ENCODE measurements at regions not wholly inside any gene's neighbourhood (a gene's known extent, or its start where the extent isn't known, plus 50 kb on each side); places are given as distances from the start of the nearest gene placed in this dataset.
A peak's percentile ranks its signal among the peaks of the same experiment; 100 is the strongest.

DNA sequence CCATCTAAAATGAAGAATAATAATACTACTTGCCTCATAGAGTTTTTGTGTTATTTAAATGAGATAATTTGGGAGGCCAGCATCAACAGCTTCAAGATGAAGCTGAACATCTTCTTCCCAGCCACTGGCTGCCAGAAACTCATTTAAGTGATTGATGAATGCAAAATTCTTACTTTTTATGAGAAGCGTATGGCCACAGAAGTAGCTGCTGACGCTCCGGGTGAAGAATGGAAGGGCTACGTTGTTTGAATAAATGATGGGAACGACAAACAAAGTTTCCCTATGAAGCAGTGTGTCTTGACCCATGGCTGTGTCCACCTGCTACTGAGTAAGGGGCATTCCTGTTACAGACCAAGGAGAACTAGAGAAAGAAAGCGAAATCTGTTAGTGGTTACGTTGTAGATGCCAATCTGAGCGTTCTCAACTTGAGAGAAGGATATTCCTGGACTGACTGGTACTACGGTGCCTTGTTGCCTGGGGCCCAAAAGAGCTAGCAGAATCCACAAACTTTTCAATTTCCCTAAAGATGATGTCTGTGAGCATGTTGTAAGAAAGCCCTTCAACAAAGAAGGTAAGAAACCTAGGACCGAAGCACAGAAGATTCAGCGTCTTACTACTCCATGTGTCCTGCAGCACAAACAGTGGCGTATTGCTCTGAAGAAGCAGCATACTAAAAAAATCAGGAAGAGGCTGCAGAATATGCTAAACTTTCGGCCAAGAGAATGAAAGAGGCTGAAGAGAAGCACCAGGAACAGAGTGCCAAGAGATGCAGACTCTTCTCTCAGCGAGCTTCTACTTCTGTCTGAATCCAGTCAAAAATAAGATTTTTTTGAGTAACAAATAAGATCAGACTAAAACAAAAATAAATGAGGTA is 100.0 kb upstream of the LRIG3 start:
- in situ Hi-C loops (cut with HindIII; ENCODE audit: low pct_unique_long_range_greater_than_20kb, low sequenced_read_pairs) = no loop called here
- no peak for TF ChIP-seq JUND (IDR thresholded peaks at IDR 0.05; ENCODE audit: low read depth)
- DNase-seq (ENCODE audit: low read depth in 1 of 2, low spot score in 1 of 2) = peak in 1 of 2 experiments; percentile 54

DNA sequence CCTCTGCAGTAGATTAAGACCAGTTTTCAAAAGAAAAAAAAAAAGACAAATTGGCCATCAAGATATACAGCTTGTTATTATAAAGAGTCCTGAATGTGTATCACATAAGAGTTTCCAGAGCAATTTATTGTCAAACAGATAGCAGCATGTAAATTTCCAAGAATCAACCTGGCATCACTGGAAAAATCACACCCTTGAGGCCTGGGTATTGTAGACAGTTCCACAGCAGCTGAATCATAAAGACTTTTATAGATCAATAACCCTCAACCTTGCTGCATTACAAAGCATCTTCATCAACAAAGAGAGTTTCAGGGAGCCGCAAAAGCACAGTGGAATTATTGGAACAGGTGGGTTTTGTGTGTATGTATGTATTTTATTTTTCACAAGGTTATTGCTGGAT is 94.6 kb upstream of the LRIG3 start:
- in situ Hi-C loops (cut with HindIII; ENCODE audit: low pct_unique_long_range_greater_than_20kb, low sequenced_read_pairs) = no loop called here
- TF ChIP-seq JUND (IDR thresholded peaks at IDR 0.05; ENCODE audit: low read depth) = no peak
- no peak for DNase-seq (ENCODE audit: low read depth in 1 of 2, low spot score in 1 of 2)

DNA sequence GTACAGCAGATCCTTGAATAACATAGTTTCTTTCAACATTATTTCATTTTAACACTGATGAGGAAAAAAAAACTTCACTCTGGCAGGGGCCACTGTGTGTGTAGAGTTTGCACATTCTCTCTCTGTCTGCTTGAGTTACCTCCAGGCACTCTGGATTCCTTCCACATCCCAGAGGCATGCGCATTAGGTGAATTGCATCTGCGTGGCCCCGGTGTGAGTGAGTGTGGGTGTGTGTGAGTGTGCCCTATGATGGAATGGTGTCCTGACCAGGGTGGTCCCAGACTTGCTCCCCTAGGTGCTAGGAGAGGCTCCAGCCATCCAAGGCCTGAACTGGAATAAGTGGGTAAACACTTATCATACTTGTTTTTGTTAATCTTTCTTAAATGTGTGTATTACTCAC is 90.6 kb upstream of the LRIG3 start:
- no peak for TF ChIP-seq JUND (IDR thresholded peaks at IDR 0.05; ENCODE audit: low read depth)
- in situ Hi-C loops (cut with HindIII; ENCODE audit: low pct_unique_long_range_greater_than_20kb, low sequenced_read_pairs) = no loop called here
- DNase-seq (ENCODE audit: low read depth in 1 of 2, low spot score in 1 of 2) = no peak

DNA sequence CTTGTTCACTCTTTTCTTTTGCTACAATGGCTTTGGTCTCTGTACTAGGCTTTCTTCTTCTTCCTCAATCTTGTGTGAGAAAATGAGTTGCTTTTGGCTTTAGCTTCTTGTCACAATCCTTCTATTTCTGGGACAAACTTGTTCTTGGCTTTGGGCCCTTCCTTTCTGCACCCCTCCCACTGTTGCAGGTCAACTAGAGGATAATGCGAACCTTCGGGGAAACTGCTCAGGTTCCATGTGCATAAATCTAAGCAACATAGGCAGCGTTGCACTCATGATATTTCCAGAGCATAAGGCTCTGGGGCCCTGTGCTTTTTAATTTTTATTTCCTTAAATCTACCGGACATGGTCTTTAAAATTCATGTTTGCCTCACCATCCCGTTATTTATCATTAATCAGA is 89.8 kb upstream of the LRIG3 start:
- no peak for TF ChIP-seq JUND (IDR thresholded peaks at IDR 0.05; ENCODE audit: low read depth)
- in situ Hi-C loops (cut with HindIII; ENCODE audit: low pct_unique_long_range_greater_than_20kb, low sequenced_read_pairs) = no loop called here
- DNase-seq (ENCODE audit: low read depth in 1 of 2, low spot score in 1 of 2) = no peak

DNA sequence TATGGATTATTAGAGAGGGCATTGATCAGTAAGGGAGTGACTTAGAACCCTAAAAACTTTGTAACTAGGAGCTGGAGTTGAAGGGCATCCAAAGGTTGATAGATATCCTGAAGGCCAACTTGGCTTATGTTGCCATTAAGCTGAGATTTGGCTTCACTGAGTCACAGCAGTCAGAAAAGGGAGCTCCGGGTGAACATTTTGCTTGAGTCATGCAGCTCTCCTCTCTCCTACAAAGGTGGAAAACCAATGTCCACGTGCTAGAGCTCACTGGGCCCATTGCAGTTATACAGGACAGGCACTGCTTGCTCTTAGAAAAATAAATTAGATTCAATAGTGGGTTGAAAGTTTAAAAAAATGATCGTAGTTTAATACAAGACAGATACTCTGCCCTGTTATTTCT is 87.3 kb upstream of the LRIG3 start:
- TF ChIP-seq JUND (IDR thresholded peaks at IDR 0.05; ENCODE audit: low read depth) = no peak
- no peak for DNase-seq (ENCODE audit: low read depth in 1 of 2, low spot score in 1 of 2)
- in situ Hi-C loops (cut with HindIII; ENCODE audit: low pct_unique_long_range_greater_than_20kb, low sequenced_read_pairs) = no loop called here

DNA sequence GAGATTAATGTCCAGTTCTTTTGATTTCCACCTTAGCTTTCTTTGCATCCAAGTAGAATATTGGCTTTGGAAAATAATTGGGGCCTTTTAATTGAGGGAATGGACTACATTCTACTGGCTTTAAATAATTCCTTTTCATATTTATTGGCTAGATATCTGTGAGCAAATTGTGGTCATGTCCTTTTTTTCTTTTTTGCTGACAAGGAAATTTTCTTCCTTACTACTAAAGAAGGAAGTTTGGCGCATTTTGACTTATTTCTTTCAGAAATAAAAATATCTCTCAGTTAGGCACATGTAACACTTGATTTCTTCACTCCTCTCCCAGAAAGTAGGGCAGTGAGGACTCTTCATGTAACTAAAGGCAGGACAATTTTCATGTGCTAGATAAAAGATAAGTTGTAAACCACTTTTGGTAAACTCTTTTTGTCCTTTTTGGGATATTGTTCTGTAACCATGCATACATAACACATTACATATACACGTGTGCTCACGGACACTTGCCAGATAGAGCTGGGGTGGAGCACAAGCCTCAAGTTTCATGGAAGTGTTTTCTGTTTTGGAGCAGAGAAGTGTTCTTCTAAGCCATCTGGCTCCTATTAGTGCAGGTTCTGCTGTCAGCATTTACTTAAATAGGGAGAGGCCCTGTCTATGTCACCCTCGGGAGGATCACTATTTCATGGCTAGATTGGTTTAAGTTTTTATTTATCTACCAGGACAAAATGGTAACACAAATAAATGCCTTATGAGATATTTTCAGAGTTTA is 85.1 kb upstream of the LRIG3 start:
- in situ Hi-C loops (cut with HindIII; ENCODE audit: low pct_unique_long_range_greater_than_20kb, low sequenced_read_pairs) = no loop called here
- no peak for DNase-seq (ENCODE audit: low read depth in 1 of 2, low spot score in 1 of 2)
- no peak for TF ChIP-seq JUND (IDR thresholded peaks at IDR 0.05; ENCODE audit: low read depth)

DNA sequence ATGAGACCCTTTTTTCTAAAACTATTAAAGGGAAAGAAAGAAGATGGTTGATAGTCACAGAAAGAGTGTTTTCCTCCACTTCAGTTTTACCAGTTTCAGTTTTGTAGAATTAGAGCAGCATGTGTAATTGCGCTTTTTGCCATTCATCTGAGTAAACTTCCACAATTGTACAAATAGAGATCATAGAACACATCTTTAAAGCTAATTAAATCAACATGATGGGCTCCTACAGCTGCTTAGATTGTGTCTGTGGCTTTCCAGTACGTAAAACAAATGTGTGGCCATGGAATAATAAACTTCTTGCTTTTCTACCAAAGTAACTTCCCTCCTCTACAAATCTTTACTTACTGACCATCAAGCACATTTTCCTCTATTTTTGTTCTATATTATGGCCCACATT is 84.2 kb upstream of the LRIG3 start:
- in situ Hi-C loops (cut with HindIII; ENCODE audit: low pct_unique_long_range_greater_than_20kb, low sequenced_read_pairs) = no loop called here
- DNase-seq (ENCODE audit: low read depth in 1 of 2, low spot score in 1 of 2) = no peak
- TF ChIP-seq JUND (IDR thresholded peaks at IDR 0.05; ENCODE audit: low read depth) = no peak

DNA sequence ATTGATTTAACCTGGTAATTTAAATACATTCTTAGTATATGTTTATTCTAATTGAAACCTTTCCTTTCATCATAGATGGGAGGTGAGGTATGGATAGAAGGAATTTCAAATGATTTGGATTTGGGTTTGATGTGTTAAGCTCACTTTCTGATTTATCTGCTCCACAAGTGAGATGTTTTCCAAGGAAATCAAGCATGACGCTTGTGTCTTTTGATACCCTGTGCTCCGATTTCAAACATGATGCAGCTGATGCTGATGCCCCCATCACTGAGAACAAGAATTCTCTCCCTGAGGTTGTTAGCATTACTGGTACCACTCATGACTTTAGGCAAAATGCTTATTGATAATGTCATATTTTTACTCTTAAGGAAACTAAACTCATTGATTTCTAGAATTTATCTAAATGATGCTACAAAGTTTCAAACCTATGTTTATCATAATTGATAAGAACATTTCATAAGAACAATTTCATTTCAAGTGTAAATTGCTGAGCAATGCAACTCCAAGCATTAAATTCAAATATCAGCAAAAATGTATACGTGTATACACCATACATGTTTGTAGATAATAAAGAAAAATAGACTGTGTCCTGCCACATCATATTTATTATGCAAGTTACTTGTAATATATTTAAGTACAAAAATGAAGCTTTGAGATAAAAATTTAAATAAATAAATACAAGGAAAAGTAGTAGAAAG is 75.5 kb upstream of the LRIG3 start:
- TF ChIP-seq JUND (IDR thresholded peaks at IDR 0.05; ENCODE audit: low read depth) = no peak
- in situ Hi-C loops (cut with HindIII; ENCODE audit: low pct_unique_long_range_greater_than_20kb, low sequenced_read_pairs) = no loop called here
- no peak for DNase-seq (ENCODE audit: low read depth in 1 of 2, low spot score in 1 of 2)

DNA sequence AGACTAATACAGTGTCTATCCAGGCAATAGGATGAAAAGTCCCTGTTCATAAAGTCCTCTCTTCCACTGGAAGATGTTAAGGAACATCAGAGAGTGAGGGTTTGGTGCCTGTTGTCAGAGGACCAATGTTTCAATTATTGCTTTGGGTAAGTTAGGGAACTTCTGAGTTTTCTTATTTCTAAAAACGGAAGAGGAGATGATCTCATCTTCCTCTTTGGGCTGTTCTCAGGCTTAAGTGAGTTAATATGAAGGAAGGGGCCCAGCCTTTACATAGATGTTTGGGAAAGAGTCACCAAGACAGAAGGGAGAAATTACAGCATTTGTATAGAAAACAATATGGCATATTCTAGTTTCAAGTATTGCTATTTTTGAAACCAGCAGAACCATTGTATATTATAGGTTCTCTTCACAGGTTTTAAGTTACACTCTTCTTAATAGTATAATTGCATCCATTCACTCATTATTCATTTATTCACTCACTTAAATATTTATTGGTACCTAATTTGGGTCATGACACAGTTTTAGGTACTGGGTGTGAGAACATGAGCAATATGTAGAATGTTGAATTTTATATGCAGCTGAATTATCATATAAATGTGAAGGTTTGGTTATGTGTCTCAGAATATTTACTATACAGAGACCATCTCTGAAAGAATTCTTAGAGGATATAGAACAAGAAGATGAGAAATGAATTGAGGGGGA is 68.5 kb upstream of the LRIG3 start:
- no peak for TF ChIP-seq JUND (IDR thresholded peaks at IDR 0.05; ENCODE audit: low read depth)
- DNase-seq (ENCODE audit: low read depth in 1 of 2, low spot score in 1 of 2) = no peak
- in situ Hi-C loops (cut with HindIII; ENCODE audit: low pct_unique_long_range_greater_than_20kb, low sequenced_read_pairs) = no loop called here

DNA sequence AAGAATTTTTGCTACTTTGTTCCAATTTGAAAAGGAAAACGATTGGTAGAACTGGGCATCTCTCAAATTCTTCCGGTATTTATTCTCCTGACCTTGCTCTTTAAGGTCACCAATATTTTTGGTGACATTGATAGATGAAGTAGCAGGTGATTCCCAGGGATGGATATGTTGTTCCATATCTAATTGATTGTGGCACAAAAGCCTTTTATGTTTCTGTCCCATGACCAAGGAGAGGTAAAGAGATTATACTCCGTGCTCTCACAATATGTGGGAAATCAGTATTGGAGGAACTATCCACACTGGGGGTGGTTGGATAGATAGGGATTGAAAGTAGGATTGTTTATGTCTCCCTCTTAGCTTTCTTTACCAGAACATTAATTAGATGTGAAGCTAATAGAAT is 61.7 kb upstream of the LRIG3 start:
- no peak for DNase-seq (ENCODE audit: low read depth in 1 of 2, low spot score in 1 of 2)
- TF ChIP-seq JUND (IDR thresholded peaks at IDR 0.05; ENCODE audit: low read depth) = no peak
- in situ Hi-C loops (cut with HindIII; ENCODE audit: low pct_unique_long_range_greater_than_20kb, low sequenced_read_pairs) = no loop called here

DNA sequence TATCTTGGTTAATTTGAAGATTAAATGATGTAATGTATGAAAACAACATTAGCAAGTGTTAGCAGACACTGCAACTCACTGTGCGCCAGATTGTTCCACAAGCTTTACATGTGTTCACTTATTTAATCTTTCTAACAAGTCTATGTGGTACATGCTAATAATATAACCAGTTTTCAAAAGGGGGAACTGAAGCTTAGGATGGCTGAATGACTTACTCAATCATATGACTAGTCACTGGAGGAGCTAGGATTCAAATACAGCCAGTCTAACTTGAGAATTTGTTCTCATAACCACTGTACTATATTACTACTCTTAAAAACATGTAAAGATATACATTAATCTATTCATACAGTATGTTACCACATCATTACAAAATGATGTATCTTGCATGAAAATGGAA is 60.5 kb upstream of the LRIG3 start:
- DNase-seq (ENCODE audit: low read depth in 1 of 2, low spot score in 1 of 2) = no peak
- in situ Hi-C loops (cut with HindIII; ENCODE audit: low pct_unique_long_range_greater_than_20kb, low sequenced_read_pairs) = no loop called here
- TF ChIP-seq JUND (IDR thresholded peaks at IDR 0.05; ENCODE audit: low read depth) = no peak

DNA sequence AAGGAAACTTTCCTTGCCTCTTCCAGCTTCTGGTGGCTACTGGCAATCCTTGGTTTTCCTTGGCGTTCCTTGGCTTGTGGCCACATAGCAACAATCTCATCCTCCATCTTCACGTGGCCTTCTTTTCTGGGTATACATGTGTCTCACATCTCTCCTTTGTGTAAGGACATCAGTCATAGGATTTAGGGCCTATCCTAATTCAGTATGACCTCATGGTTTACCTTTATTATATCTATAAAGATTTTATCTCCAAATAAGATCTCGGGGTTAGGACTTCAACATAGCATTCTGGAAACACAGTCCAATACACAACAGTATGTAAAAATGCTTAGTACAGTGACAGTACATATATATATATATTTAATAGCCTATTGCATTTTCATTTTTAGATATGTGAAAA is 58.4 kb upstream of the LRIG3 start:
- in situ Hi-C loops (cut with HindIII; ENCODE audit: low pct_unique_long_range_greater_than_20kb, low sequenced_read_pairs) = no loop called here
- no peak for TF ChIP-seq JUND (IDR thresholded peaks at IDR 0.05; ENCODE audit: low read depth)
- DNase-seq (ENCODE audit: low read depth in 1 of 2, low spot score in 1 of 2) = no peak
